Suprapubic skin (tissue), 4 donors: ENCODE measurements at regions not wholly inside any gene's neighbourhood (a gene's known extent, or its start where the extent isn't known, plus 50 kb on each side); places are given as distances from the start of the nearest gene placed in this dataset.

Source experiments
- DNase-seq, 2 donors: peaks; one replicate each; pipeline ENCODE4 v3.0.0-alpha.2; 2019; ENCODE audit warnings: low spot score in 2 of 2
- H3K27ac ChIP-seq: fragments of 200-600 bp; sonication (generic); one replicate; pipeline ENCODE4 v1.5.1; 2019
- H3K27me3 ChIP-seq: fragments of 200-600 bp; sonication (generic); one replicate; pipeline ENCODE4 v1.5.1; 2019
- H3K36me3 ChIP-seq: fragments of 200-600 bp; sonication (generic); one replicate; pipeline ENCODE4 v1.5.1; 2019
- H3K4me1 ChIP-seq: fragments of 200-600 bp; sonication (generic); one replicate; pipeline ENCODE4 v1.5.1; 2019
- H3K4me3 ChIP-seq: fragments of 200-600 bp; sonication (generic); one replicate; pipeline ENCODE4 v1.5.1; 2019; ENCODE audit warnings: mild to moderate bottlenecking
- H3K9me3 ChIP-seq: fragments of 200-600 bp; sonication (generic); one replicate; pipeline ENCODE4 v1.5.1; 2019
- CTCF ChIP-seq, 2 donors: fragments of 200-600 bp in 1 of 2; fragments of 450-650 bp in 1 of 2; sonication (generic) in 1 of 2; IDR thresholded peaks; one replicate each; pipeline ENCODE4 v1.5.1; 2016 to 2019; ENCODE audit warnings: antibody characterized with exemption in 2 of 2, mild to moderate bottlenecking in 1 of 2, moderate library complexity in 1 of 2
- EP300 ChIP-seq: sonication (generic); formaldehyde crosslinking; IDR thresholded peaks from one replicate; pipeline ENCODE4 v1.6.1; 2017; ENCODE audit warnings: antibody characterized with exemption
- POLR2A ChIP-seq, 2 donors: fragments of 450-650 bp; IDR thresholded peaks; one replicate each; pipeline ENCODE4 v1.6.1; 2017; ENCODE audit warnings: antibody characterized with exemption in 2 of 2, mild to moderate bottlenecking in 2 of 2, moderate library complexity in 2 of 2
- POLR2AphosphoS5 ChIP-seq, 3 donors: sonication (generic); formaldehyde crosslinking; IDR thresholded peaks; one replicate each; pipeline ENCODE4 v1.6.1; 2017; ENCODE audit warnings: antibody characterized with exemption in 3 of 3
- WGBS: methylation state at CpG from one replicate; pipeline ENCODE4 v1.1.5; 2018; 5-methylcytosine and 5-hydroxymethylcytosine counted together

- TF ChIP-seq POLR2A (IDR thresholded peaks at IDR 0.05) = no peak
- TF ChIP-seq POLR2AphosphoS5 (IDR thresholded peaks at IDR 0.05) = no peak
- TF ChIP-seq EP300 = no peak
- TF ChIP-seq CTCF (IDR thresholded peaks at IDR 0.05) = no peak
- no peak overlapping the region for H3K27ac ChIP-seq
- no peaks in the 10 kb centered on the region for H3K9me3 ChIP-seq
- H3K27me3 ChIP-seq = no peaks in the 10 kb centered on the region
- no peak for DNase-seq
- H3K4me3 ChIP-seq = no peak overlapping the region
- H3K4me1 ChIP-seq = no peaks in the 10 kb centered on the region
- no peaks in the 10 kb centered on the region for H3K36me3 ChIP-seq
Measured at GRCh38 chr10:107671960-107672359, 507.5 kb upstream of the SORCS1 start.

GRCh38 chr10:107666214-107666613 is 501.7 kb upstream of the SORCS1 start:
- Histone ChIP-seq H3K36me3 (no peaks in the 10 kb centered on the region), H3K27ac (no peak overlapping the region), H3K27me3 (no peaks in the 10 kb centered on the region), H3K9me3 (no peaks in the 10 kb centered on the region), H3K4me3 (no peak overlapping the region), H3K4me1 (no peaks in the 10 kb centered on the region)
- DNase-seq = no peak
- TF ChIP-seq EP300 (no peak), CTCF (IDR thresholded peaks at IDR 0.05) (no peak), POLR2AphosphoS5 (IDR thresholded peaks at IDR 0.05) (no peak), POLR2A (IDR thresholded peaks at IDR 0.05) (no peak)
- WGBS = 55% methylated on average over 5 of the region's 5 CpGs

DNA sequence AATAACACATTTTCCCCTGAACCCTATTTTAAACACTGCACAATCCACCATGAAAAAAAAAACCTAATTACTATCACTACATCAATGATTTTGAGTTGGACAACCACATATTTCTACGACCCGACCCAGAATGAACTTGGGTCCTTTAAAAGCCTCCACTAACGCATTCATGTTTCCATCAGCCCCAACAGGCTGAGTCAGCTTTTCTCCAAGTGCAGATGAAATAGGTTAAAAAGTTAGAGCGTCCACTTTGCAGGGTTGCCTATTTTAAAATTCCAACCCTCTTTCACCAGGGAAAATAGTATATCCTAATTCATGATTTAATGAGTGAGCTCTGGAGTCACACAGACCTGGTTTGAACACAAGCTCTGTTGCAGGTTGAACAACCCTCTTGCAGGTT is 501.0 kb upstream of the SORCS1 start:
- Histone ChIP-seq H3K27ac (no peak overlapping the region), H3K9me3 (no peaks in the 10 kb centered on the region), H3K36me3 (no peaks in the 10 kb centered on the region), H3K27me3 (no peaks in the 10 kb centered on the region), H3K4me1 (no peaks in the 10 kb centered on the region), H3K4me3 (no peak overlapping the region)
- no peak for TF ChIP-seq CTCF (IDR thresholded peaks at IDR 0.05)
- TF ChIP-seq EP300 = no peak
- 90% methylated on average over 4 of the region's 4 CpGs for WGBS
- no peak for DNase-seq

DNA sequence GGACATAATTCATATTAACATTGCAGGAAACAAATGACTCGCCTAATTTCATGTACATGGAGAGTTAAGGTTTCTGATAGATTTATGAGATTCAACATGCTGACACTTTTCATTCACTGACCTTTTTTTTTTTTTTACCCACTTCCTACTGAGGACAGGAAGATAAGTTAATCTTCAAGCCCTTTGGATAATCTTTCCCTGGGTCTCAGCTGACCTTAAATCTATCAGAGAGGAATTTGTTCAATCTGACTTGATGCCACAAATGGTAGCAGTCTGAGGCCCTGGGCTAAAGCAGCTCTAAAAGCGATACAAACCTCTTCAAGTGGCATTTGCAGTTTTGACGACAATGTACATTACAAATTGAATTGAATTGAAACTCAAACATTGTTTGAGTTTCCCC is 493.3 kb upstream of the SORCS1 start:
- Histone ChIP-seq H3K9me3 (no peaks in the 10 kb centered on the region), H3K27me3 (no peaks in the 10 kb centered on the region), H3K4me1 (no peaks in the 10 kb centered on the region), H3K4me3 (no peak overlapping the region), H3K27ac (no peak overlapping the region), H3K36me3 (no peaks in the 10 kb centered on the region)
- TF ChIP-seq CTCF (IDR thresholded peaks at IDR 0.05) (no peak), POLR2AphosphoS5 (IDR thresholded peaks at IDR 0.05) (no peak), POLR2A (IDR thresholded peaks at IDR 0.05) (no peak), EP300 (no peak)
- 57% methylated on average over 3 of the region's 3 CpGs for WGBS
- no peak for DNase-seq

DNA sequence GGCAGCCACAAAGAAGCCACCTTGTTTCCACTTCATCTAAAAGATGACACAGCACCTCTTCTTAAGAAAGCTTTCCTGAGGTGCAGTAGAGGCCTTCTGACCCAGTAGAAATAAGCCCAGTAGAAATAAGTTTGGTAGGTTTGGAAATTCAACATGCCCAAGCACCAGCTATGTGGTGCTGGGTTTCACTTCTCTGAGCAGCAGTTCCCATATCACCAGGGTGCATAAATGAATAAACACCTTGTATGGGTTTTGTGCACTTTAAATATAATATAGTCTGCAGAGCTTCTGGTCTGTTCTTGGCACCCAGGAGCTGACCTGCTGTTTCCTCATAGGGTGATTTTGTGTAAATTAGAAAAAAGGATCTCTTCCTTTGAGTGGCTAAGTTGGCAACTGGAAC is 492.4 kb upstream of the SORCS1 start:
- Histone ChIP-seq H3K36me3 (no peaks in the 10 kb centered on the region), H3K9me3 (no peaks in the 10 kb centered on the region), H3K27me3 (no peaks in the 10 kb centered on the region), H3K27ac (no peak overlapping the region), H3K4me1 (no peaks in the 10 kb centered on the region), H3K4me3 (no peak overlapping the region)
- TF ChIP-seq CTCF (IDR thresholded peaks at IDR 0.05) (no peak), POLR2A (IDR thresholded peaks at IDR 0.05) (no peak), POLR2AphosphoS5 (IDR thresholded peaks at IDR 0.05) (no peak), EP300 (no peak)
- no peak for DNase-seq
